ENCODE measurements at regions not wholly inside any gene's neighbourhood (a gene's known extent, or its start where the extent isn't known, plus 50 kb on each side); places are given as distances from the start of the nearest gene placed in this dataset.

- H3K4me1 ChIP-seq (ENCODE audit: control insufficient read depth, insufficient read depth, low read length), result no peaks in the 10 kb centered on the region
- H3K9ac ChIP-seq (ENCODE audit: low read length), result no peak overlapping the region
- H3K4me3 ChIP-seq (ENCODE audit: low read depth, low read length), result no peak overlapping the region
- H3K27me3 ChIP-seq (ENCODE audit: control insufficient read depth, insufficient read depth, low read length), result no peaks in the 10 kb centered on the region
- no peaks in the 10 kb centered on the region for H3K36me3 ChIP-seq (ENCODE audit: control insufficient read depth, insufficient read depth, low read length)
- H3K9me3 ChIP-seq (ENCODE audit: control insufficient read depth, insufficient read depth, low read depth, low read length), result no peaks in the 10 kb centered on the region
- no peak overlapping the region for H3K27ac ChIP-seq (ENCODE audit: low read depth, low read length)
These were observed 224.2 kb upstream of the CTAGE1 start for GRCh38 chr18:22641958-22642357.

GRCh38 chr18:22643731-22644130 lies 226.0 kb upstream of the CTAGE1 start:
- no peaks in the 10 kb centered on the region for H3K9me3 ChIP-seq (ENCODE audit: control insufficient read depth, insufficient read depth, low read depth, low read length)
- no peak overlapping the region for H3K4me3 ChIP-seq (ENCODE audit: low read depth, low read length)
- no peak overlapping the region for H3K27ac ChIP-seq (ENCODE audit: low read depth, low read length)
- no peaks in the 10 kb centered on the region for H3K4me1 ChIP-seq (ENCODE audit: control insufficient read depth, insufficient read depth, low read length)
- no peak overlapping the region for H3K9ac ChIP-seq (ENCODE audit: low read length)
- H3K36me3 ChIP-seq (ENCODE audit: control insufficient read depth, insufficient read depth, low read length), result no peaks in the 10 kb centered on the region
- H3K27me3 ChIP-seq (ENCODE audit: control insufficient read depth, insufficient read depth, low read length), result no peaks in the 10 kb centered on the region

GRCh38 chr18:22650247-22650646 lies 232.5 kb upstream of the CTAGE1 start:
- no peaks in the 10 kb centered on the region for H3K4me1 ChIP-seq (ENCODE audit: control insufficient read depth, insufficient read depth, low read length)
- H3K27ac ChIP-seq (ENCODE audit: low read depth, low read length), result no peak overlapping the region
- H3K27me3 ChIP-seq (ENCODE audit: control insufficient read depth, insufficient read depth, low read length), result no peaks in the 10 kb centered on the region
- H3K9ac ChIP-seq (ENCODE audit: low read length), result no peak overlapping the region
- H3K9me3 ChIP-seq (ENCODE audit: control insufficient read depth, insufficient read depth, low read depth, low read length), result no peaks in the 10 kb centered on the region
- H3K36me3 ChIP-seq (ENCODE audit: control insufficient read depth, insufficient read depth, low read length), result no peaks in the 10 kb centered on the region
- H3K4me3 ChIP-seq (ENCODE audit: low read depth, low read length), result no peak overlapping the region

GRCh38 chr18:22657619-22658018 lies 239.9 kb upstream of the CTAGE1 start:
- Histone ChIP-seq H3K4me3 (ENCODE audit: low read depth, low read length) (no peak overlapping the region), H3K27me3 (ENCODE audit: control insufficient read depth, insufficient read depth, low read length) (no peaks in the 10 kb centered on the region), H3K9me3 (ENCODE audit: control insufficient read depth, insufficient read depth, low read depth, low read length) (peaks cover 4% of the 10 kb centered on the region; the same call in 1 of the 2 replicates), H3K36me3 (ENCODE audit: control insufficient read depth, insufficient read depth, low read length) (no peaks in the 10 kb centered on the region), H3K27ac (ENCODE audit: low read depth, low read length) (no peak overlapping the region), H3K9ac (ENCODE audit: low read length) (no peak overlapping the region), H3K4me1 (ENCODE audit: control insufficient read depth, insufficient read depth, low read length) (no peaks in the 10 kb centered on the region)

GRCh38 chr18:22658318-22658717 lies 240.6 kb upstream of the CTAGE1 start:
- Histone ChIP-seq H3K36me3 (ENCODE audit: control insufficient read depth, insufficient read depth, low read length) (no peaks in the 10 kb centered on the region), H3K27ac (ENCODE audit: low read depth, low read length) (no peak overlapping the region), H3K27me3 (ENCODE audit: control insufficient read depth, insufficient read depth, low read length) (no peaks in the 10 kb centered on the region), H3K9ac (ENCODE audit: low read length) (no peak overlapping the region), H3K9me3 (ENCODE audit: control insufficient read depth, insufficient read depth, low read depth, low read length) (peaks cover 10% of the 10 kb centered on the region), H3K4me3 (ENCODE audit: low read depth, low read length) (no peak overlapping the region), H3K4me1 (ENCODE audit: control insufficient read depth, insufficient read depth, low read length) (no peaks in the 10 kb centered on the region)

- Histone ChIP-seq H3K4me1 (ENCODE audit: control insufficient read depth, insufficient read depth, low read length) (no peaks in the 10 kb centered on the region), H3K36me3 (ENCODE audit: control insufficient read depth, insufficient read depth, low read length) (no peaks in the 10 kb centered on the region), H3K4me3 (ENCODE audit: low read depth, low read length) (no peak overlapping the region), H3K9ac (ENCODE audit: low read length) (no peak overlapping the region), H3K27me3 (ENCODE audit: control insufficient read depth, insufficient read depth, low read length) (no peaks in the 10 kb centered on the region), H3K9me3 (ENCODE audit: control insufficient read depth, insufficient read depth, low read depth, low read length) (peaks cover 18% of the 10 kb centered on the region), H3K27ac (ENCODE audit: low read depth, low read length) (no peak overlapping the region)
These were observed 245.7 kb upstream of the CTAGE1 start for GRCh38 chr18:22663378-22663777.

- Histone ChIP-seq H3K9ac (ENCODE audit: low read length) (no peak overlapping the region), H3K36me3 (ENCODE audit: control insufficient read depth, insufficient read depth, low read length) (no peaks in the 10 kb centered on the region), H3K9me3 (ENCODE audit: control insufficient read depth, insufficient read depth, low read depth, low read length) (peaks cover 17% of the 10 kb centered on the region), H3K4me3 (ENCODE audit: low read depth, low read length) (no peak overlapping the region), H3K27ac (ENCODE audit: low read depth, low read length) (no peak overlapping the region), H3K4me1 (ENCODE audit: control insufficient read depth, insufficient read depth, low read length) (no peaks in the 10 kb centered on the region), H3K27me3 (ENCODE audit: control insufficient read depth, insufficient read depth, low read length) (no peaks in the 10 kb centered on the region)
These were observed 248.8 kb upstream of the CTAGE1 start for GRCh38 chr18:22666411-22666940.

- Histone ChIP-seq H3K27ac (ENCODE audit: low read depth, low read length) (no peak overlapping the region), H3K9me3 (ENCODE audit: control insufficient read depth, insufficient read depth, low read depth, low read length) (peaks cover 17% of the 10 kb centered on the region), H3K9ac (ENCODE audit: low read length) (no peak overlapping the region), H3K27me3 (ENCODE audit: control insufficient read depth, insufficient read depth, low read length) (no peaks in the 10 kb centered on the region), H3K4me1 (ENCODE audit: control insufficient read depth, insufficient read depth, low read length) (no peaks in the 10 kb centered on the region), H3K4me3 (ENCODE audit: low read depth, low read length) (no peak overlapping the region), H3K36me3 (ENCODE audit: control insufficient read depth, insufficient read depth, low read length) (no peaks in the 10 kb centered on the region)
These were observed 249.4 kb upstream of the CTAGE1 start for GRCh38 chr18:22667156-22667555.

GRCh38 chr18:22667616-22668422 lies 250.1 kb upstream of the CTAGE1 start:
- Histone ChIP-seq H3K27me3 (ENCODE audit: control insufficient read depth, insufficient read depth, low read length) (no peaks in the 10 kb centered on the region), H3K9ac (ENCODE audit: low read length) (no peak overlapping the region), H3K27ac (ENCODE audit: low read depth, low read length) (no peak overlapping the region), H3K9me3 (ENCODE audit: control insufficient read depth, insufficient read depth, low read depth, low read length) (peaks cover 16% of the 10 kb centered on the region), H3K4me3 (ENCODE audit: low read depth, low read length) (no peak overlapping the region), H3K4me1 (ENCODE audit: control insufficient read depth, insufficient read depth, low read length) (no peaks in the 10 kb centered on the region), H3K36me3 (ENCODE audit: control insufficient read depth, insufficient read depth, low read length) (no peaks in the 10 kb centered on the region)

GRCh38 chr18:22668496-22668895 lies 250.8 kb upstream of the CTAGE1 start:
- Histone ChIP-seq H3K4me3 (ENCODE audit: low read depth, low read length) (no peak overlapping the region), H3K27ac (ENCODE audit: low read depth, low read length) (no peak overlapping the region), H3K9ac (ENCODE audit: low read length) (no peak overlapping the region), H3K27me3 (ENCODE audit: control insufficient read depth, insufficient read depth, low read length) (no peaks in the 10 kb centered on the region), H3K36me3 (ENCODE audit: control insufficient read depth, insufficient read depth, low read length) (no peaks in the 10 kb centered on the region), H3K4me1 (ENCODE audit: control insufficient read depth, insufficient read depth, low read length) (no peaks in the 10 kb centered on the region), H3K9me3 (ENCODE audit: control insufficient read depth, insufficient read depth, low read depth, low read length) (peaks cover 9% of the 10 kb centered on the region)

- Histone ChIP-seq H3K9me3 (ENCODE audit: control insufficient read depth, insufficient read depth, low read depth, low read length) (no peaks in the 10 kb centered on the region), H3K9ac (ENCODE audit: low read length) (no peak overlapping the region), H3K27me3 (ENCODE audit: control insufficient read depth, insufficient read depth, low read length) (no peaks in the 10 kb centered on the region), H3K27ac (ENCODE audit: low read depth, low read length) (no peak overlapping the region), H3K36me3 (ENCODE audit: control insufficient read depth, insufficient read depth, low read length) (no peaks in the 10 kb centered on the region), H3K4me3 (ENCODE audit: low read depth, low read length) (no peak overlapping the region), H3K4me1 (ENCODE audit: control insufficient read depth, insufficient read depth, low read length) (no peaks in the 10 kb centered on the region)
These were observed 253.2 kb upstream of the CTAGE1 start for GRCh38 chr18:22670914-22671313.
